GM21723 (cell line): ENCODE measurements at regions not wholly inside any gene's neighbourhood (a gene's known extent, or its start where the extent isn't known, plus 50 kb on each side); places are given as distances from the start of the nearest gene placed in this dataset.

ENCODE experiments used
- ATAC-seq: cut with Tn5 transposase; IDR thresholded peaks from one replicate; pipeline ENCODE4 v1.9.1; 2021; ENCODE audit warnings: mild to moderate bottlenecking, moderate library complexity; ENCODE audit not compliant: unreplicated experiment

- ATAC-seq = no peak
Observed at GRCh38 chr9:10961883-10962282, 349.1 kb upstream of the PTPRD start.

GRCh38 chr9:10983251-10983650, 370.4 kb upstream of the PTPRD start:
- ATAC-seq = no peak

- ATAC-seq = no peak
Observed at GRCh38 chr9:10999646-11000045, 386.8 kb upstream of the PTPRD start.

GRCh38 chr9:11001546-11001945, 388.7 kb upstream of the PTPRD start:
- ATAC-seq = no peak

- ATAC-seq = no peak
Observed at GRCh38 chr9:11002705-11003104, 389.9 kb upstream of the PTPRD start.

- no peak for ATAC-seq
Observed at GRCh38 chr9:11003836-11004235, 391.0 kb upstream of the PTPRD start.

GRCh38 chr9:11011696-11012095, 398.9 kb upstream of the PTPRD start:
- no peak for ATAC-seq

GRCh38 chr9:11016081-11016480, 403.3 kb upstream of the PTPRD start:
- no peak for ATAC-seq

- ATAC-seq = no peak
Observed at GRCh38 chr9:11023201-11023600, 410.4 kb upstream of the PTPRD start.

GRCh38 chr9:11025775-11026174, 413.0 kb upstream of the PTPRD start:
- ATAC-seq = no peak

GRCh38 chr9:11038366-11038765, 425.6 kb upstream of the PTPRD start:
- no peak for ATAC-seq

GRCh38 chr9:11039006-11039405, 426.2 kb upstream of the PTPRD start:
- no peak for ATAC-seq

- ATAC-seq = no peak
Observed at GRCh38 chr9:11045589-11045988, 432.8 kb upstream of the PTPRD start.

GRCh38 chr9:11063263-11063662, 450.5 kb upstream of the PTPRD start:
- ATAC-seq = no peak

- no peak for ATAC-seq
Observed at GRCh38 chr9:11064909-11065308, 452.1 kb upstream of the PTPRD start.

- no peak for ATAC-seq
Observed at GRCh38 chr9:11072176-11072575, 459.4 kb upstream of the PTPRD start.

GRCh38 chr9:11086561-11086960, 473.8 kb upstream of the PTPRD start:
- ATAC-seq = no peak

- ATAC-seq = no peak
Observed at GRCh38 chr9:11088821-11089374, 476.1 kb upstream of the PTPRD start.

GRCh38 chr9:11092974-11093373, 480.2 kb upstream of the PTPRD start:
- ATAC-seq = no peak

- no peak for ATAC-seq
Observed at GRCh38 chr9:11097020-11097419, 484.2 kb upstream of the PTPRD start.

GRCh38 chr9:11103525-11103924, 490.7 kb upstream of the PTPRD start:
- no peak for ATAC-seq

- no peak for ATAC-seq
Observed at GRCh38 chr9:11107196-11107595, 494.4 kb upstream of the PTPRD start.

GRCh38 chr9:11128156-11128555, 515.4 kb upstream of the PTPRD start:
- ATAC-seq = no peak

- ATAC-seq = no peak
Observed at GRCh38 chr9:11135851-11136250, 523.0 kb upstream of the PTPRD start.
